ENCODE measurements at regions not wholly inside any gene's neighbourhood (a gene's known extent, or its start where the extent isn't known, plus 50 kb on each side); places are given as distances from the start of the nearest gene placed in this dataset.
"Not testable (repeated sequence)": the region's sequence is repeated elsewhere in the genome, so short reads cannot be mapped to it uniquely, and the experiment has no call there.

- TF ChIP-seq CTCF, POLR2A (IDR thresholded peaks at IDR 0.05): not testable (repeated sequence)
These were observed 57.7 kb upstream of the RGS1 start for GRCh38 chr1:192517716-192518355.

Measured in esophagus squamous epithelium (tissue), 4 donors.